ENCODE measurements at regions not wholly inside any gene's neighbourhood (a gene's known extent, or its start where the extent isn't known, plus 50 kb on each side); places are given as distances from the start of the nearest gene placed in this dataset.
"Not testable (repeated sequence)": the region's sequence is repeated elsewhere in the genome, so short reads cannot be mapped to it uniquely, and the experiment has no call there.

DNA sequence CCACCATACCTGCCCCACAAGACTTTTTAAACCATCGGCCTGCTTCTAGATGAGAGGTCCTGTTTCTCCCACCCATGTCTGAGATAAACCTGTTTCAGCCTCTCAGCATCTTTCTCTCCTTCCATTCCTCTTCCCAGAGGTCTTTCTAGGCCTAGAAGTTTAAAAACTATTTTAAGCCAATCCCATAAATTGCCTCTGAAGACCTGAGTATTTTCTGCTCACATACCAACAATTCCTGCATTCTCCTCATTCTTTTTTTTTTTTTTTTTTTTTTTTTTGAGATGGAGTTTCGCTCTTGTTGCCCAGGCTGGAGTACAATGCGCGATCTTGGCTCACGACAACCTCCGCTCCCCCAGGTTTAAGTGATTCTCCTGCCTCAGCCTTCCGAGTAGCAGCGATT, 262.9 kb upstream of the AUTS2 start:
- DNase-seq, result no peak

GRCh38 chr7:69336976-69337375, 261.3 kb upstream of the AUTS2 start:
- no peak for DNase-seq

GRCh38 chr7:69338144-69338543, 260.1 kb upstream of the AUTS2 start:
- DNase-seq, result no peak

DNA sequence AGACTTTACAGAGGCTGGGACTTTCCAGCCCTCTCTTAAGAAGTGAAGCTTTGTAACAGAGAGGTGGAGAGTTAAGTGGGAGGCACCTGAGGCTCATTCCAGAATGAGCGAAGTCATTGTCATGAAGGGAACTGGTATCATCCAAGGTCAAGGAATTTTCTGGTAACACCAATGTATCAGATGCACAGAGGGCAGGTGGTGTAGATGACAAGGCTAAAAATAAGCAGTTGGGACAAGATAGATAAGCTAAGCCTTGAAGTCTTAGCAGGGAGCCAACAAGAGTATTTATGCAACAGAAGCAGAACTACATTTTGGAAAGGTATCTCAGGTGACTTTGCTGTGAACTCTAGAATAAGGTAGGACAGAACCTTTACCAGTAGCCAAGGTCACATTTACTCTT, 257.0 kb upstream of the AUTS2 start:
- no peak for DNase-seq

DNA sequence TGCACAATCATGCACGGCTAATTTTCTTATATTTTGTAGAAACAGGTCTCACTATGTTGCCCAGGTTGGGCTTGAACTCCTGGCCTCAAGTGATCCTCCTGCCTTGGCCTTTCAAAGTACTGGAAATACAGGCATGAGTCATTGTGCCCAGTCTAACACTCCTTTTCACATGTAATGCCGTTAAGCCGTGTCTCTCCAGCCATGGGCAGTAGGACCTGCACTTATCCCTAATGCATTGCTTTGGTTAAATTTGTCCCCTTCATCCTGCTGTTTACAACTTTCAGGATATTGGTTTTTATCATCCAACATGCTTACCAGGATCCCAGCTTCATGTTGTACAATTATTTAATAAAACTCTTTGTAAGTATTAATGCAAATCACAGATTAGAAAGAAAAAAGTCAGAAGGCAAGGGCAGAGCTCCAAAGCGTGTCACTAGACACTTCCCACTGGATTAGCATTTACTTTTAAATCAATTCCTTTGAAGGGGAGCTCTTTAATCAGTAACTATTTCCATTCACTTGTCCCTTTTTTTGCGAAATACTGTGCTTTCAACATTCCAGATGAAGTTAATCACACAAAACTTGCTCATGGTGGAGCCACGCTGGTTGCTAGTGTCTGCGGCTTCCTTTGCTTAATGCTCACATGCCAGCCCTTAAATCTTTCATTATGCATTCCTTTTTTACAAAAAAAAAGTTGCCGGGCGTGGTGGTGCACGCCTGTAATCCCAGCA, 256.0 kb upstream of the AUTS2 start:
- no peak for DNase-seq

DNA sequence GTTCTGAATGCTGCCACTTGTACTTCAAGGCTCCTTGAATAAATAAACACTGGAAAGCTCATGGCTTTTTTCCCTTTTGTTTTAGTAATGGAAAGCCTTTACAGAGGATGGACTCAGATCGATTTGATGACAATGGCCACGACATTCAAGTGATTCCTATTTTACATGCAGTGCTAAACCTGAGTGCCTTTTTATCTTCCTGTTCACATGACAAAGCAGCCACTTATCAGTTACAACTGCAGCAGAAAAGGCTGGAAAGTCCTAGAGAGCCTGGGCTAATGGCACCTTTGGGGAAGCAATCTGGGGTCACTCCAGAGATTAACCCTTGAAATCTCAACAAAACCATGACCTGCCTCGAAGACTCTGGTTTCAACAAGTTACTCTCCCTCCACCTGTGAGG, 249.0 kb upstream of the AUTS2 start:
- no peak for DNase-seq

GRCh38 chr7:69358163-69358821, 240.0 kb upstream of the AUTS2 start:
- DNase-seq, result no peak

DNA sequence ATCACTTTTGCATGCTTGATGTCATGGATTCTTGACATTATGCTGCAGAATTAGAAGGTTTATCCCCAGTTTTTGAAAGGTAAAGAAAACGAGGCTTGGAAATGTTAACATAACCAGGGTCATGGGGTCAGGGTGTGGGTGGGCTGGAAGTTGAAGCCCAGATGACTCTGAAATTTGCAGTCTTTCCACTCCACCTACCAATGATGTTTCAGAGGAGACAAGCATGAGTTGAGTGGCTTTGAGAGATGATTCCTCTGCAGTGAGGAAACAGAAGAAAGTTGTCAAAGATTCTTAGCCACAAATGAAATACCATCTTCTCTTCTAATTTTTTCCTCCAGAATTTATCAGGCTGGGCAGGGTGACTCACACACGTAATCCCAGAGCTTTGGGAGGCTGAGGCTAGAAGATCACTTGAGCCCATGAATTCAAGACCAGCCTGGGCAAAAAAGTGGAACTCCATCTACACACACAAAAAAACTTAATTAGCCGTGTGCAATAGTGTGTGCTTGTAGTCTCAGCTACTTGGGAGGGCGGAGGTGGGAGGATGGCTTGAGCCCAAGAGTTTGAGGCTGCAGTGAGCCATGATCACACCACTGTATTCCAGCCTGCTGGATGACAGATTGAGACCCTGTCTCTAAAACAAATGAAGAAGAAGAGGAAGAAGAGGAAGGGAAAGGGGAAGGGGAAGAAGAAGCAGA, 239.1 kb upstream of the AUTS2 start:
- DNase-seq, result no peak

DNA sequence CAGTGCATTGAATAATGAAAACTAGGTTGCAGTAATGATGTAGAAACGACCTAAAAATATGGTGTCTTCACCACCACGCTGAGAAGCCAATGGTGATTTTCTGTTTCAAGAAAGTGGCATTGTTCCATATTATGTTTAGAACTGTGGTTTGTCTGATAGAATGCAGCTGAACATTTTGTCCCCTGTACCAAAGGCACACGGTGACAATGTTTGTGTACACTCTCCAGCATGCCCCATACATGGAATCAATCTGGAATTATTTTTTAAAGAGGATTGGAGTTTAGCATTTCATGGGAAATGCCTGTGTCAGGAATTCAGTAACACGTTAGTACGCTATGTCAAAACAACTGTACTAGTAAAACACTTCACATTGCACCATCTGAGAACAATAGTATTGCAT, 237.4 kb upstream of the AUTS2 start:
- DNase-seq, result no peak

- DNase-seq, result no peak
Measured at GRCh38 chr7:69363136-69363535, 235.1 kb upstream of the AUTS2 start.

DNA sequence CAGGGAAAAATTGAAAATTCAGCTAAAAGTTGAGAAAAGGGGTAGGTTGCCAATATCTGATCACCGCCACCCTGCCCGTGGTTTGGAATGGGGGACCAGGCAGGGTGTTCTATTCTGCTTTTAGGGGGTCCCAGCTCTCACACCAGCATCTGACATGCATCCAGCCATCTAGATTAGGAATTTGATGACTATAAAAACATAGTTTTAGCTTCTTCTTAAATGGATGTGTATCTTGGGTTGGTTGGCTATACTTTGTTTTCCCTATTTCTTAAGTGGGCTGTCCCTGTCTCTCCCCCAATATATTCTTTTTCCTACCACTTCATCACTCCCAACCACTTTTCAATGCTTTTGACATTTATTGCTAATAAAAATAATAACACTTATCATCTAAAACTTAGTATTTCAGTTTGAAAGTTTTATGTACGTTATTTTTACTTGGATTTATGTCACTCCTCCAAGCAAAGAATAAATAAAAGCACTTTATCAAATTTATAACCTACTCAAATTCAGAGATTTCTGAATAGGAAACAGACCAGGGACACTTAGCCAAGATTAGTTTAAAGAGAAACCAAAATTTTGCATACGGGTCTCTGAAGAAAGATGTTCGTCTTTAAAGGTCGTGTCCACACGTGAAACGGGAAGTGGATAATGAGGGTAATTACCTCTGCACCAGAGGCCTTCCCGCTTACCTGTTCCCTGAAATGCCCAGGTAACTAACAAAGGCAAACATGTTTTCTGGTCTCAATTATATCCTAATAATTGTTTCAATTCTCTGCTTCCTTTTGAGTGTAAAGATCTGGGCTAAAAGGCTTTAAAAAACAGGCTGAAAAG, 233.2 kb upstream of the AUTS2 start:
- no peak for DNase-seq

- no peak for DNase-seq
Measured at GRCh38 chr7:69365651-69366192, 232.6 kb upstream of the AUTS2 start.

DNA sequence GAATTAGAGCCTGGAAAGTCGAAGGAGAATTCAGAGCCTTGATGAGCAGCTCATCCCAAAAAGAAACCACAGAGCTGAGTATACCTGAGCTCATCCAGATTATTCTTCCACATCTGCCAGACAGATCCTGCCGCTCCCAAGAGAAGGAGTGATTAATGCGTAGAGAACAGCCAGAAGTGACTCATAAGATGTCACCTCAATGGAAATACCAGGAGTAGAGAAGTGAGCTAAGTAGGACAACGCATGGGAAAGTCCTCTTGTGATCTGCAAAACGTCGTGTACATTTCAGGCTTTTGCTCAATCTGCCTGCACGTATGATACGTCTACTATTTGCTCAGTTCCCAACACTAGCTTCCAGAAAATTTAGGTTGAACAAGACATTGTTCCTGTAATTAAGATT, 230.5 kb upstream of the AUTS2 start:
- no peak for DNase-seq

- no peak for DNase-seq
Measured at GRCh38 chr7:69373171-69374043, 224.9 kb upstream of the AUTS2 start.

GRCh38 chr7:69374044-69374425, 224.2 kb upstream of the AUTS2 start:
- DNase-seq, result no peak

DNA sequence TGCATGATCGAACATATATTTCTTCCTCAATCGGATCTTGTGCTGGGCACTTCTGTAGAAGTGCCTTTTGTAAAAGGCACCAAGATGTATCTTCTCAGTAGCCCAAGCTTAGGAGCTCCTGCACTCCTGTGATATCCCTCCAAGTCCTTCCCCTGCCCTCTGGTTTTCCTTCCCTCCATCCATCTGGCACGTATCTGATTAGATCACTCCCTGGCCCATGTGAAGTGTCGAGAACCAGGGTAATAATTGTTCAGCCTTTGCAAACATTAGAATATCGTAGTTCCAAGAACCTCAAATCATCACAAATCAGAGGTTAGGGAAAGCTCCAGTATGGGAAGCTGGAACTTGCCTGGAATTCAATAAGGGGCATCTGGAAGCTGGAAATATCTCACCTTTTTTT, 221.1 kb upstream of the AUTS2 start:
- DNase-seq, result no peak

DNA sequence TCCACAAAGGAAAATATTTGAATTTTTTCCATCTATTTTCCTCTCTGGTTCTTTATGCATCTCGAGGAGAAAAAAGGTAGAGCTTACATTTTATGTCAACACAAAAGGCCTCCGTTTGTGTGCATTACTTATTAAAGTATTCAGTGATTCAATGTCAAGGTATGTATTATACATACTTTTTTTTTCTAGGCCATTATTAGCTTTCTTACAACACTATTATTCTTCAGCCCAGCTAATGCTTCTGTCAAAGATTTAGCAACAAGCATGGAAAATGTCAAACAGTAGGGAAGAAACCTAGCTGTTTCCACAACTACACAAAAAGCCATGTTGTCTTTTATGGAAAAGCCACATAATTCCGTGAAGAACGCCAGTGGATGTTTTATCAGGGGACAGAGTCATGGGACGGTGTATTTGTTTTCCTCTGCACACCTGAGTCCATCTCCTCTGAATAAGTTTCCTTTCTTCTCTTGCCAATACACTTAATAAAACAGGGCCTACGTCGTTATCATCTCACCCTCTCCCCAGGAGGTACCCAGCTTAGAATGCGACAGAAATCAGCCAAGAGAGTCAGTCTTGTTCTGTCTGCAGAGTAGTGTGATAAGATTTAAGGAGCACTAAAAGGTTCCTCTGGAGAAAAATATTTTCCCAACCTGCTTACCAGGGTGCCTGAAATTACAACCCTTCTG, 209.7 kb upstream of the AUTS2 start:
- no peak for DNase-seq

GRCh38 chr7:69389216-69389615, 209.1 kb upstream of the AUTS2 start:
- no peak for DNase-seq

- DNase-seq, result not testable (repeated sequence)
Measured at GRCh38 chr7:69393912-69394311, 204.4 kb upstream of the AUTS2 start.

- DNase-seq, result no peak
Measured at GRCh38 chr7:69395061-69395714, 203.1 kb upstream of the AUTS2 start.

- no peak for DNase-seq
Measured at GRCh38 chr7:69398986-69399385, 199.3 kb upstream of the AUTS2 start.
